Activated CD8-positive, alpha-beta memory T cell treated with anti-CD3 and anti-CD28 coated beads for 36 hours (primary cell): ENCODE measurements at regions not wholly inside any gene's neighbourhood (a gene's known extent, or its start where the extent isn't known, plus 50 kb on each side); places are given as distances from the start of the nearest gene placed in this dataset.

ENCODE experiments used
- CTCF ChIA-PET: fragments of 350-600 bp; sonication (Branson Sonifier 250); formaldehyde crosslinking; loops from one replicate; lab custom pipeline; 2021; ENCODE audit warnings: antibody characterized with exemption; lab: Charles Lee
- POLR2A ChIA-PET: fragments of 350-600 bp; sonication (Branson Sonifier 250); formaldehyde crosslinking; loops from one replicate; lab custom pipeline; 2021; ENCODE audit warnings: antibody characterized with exemption; lab: Charles Lee

DNA sequence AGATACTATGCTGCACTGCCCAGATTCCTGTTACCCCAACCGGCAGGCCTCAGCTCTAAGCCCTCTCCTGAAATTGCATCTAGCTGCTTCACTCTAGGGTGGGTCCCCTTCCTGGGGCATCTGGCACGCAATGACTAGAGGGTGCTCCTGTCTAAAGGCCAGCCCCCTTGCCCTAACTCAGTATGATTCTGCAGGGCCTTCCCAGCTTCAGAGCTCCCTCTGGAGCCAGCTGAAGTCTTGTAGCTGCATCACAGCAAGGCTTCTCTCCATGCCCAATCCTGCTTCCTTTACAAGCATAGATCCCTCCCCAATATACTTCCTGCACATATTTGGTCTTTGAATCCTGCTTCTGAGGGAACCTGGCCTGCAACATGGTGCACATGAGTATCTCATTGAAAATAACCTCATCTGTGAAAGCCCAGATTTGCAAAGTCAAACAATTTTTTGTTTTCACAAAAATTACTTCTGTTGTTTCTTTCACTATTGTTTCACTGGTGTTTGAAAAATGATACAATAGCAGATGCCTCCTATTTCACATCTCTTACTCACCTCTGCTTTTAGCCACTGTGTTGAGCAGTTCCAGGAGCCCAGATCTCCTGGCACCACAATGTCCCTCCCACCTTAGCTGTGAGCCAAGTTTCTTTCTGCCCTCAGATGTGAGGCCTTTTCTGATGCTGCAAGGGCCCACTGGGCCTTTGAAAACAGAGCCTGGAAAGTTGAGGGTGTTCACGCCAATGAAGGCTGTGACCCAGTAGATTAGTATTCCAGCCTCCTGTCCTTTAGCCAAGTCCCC lies 169.5 kb upstream of the EGLN3 start:
- CTCF ChIA-PET, result no interaction called here
- POLR2A ChIA-PET, result no interaction called here

GRCh38 chr14:34119107-34119858 lies 168.4 kb upstream of the EGLN3 start:
- CTCF ChIA-PET, result no interaction called here
- POLR2A ChIA-PET, result no interaction called here

DNA sequence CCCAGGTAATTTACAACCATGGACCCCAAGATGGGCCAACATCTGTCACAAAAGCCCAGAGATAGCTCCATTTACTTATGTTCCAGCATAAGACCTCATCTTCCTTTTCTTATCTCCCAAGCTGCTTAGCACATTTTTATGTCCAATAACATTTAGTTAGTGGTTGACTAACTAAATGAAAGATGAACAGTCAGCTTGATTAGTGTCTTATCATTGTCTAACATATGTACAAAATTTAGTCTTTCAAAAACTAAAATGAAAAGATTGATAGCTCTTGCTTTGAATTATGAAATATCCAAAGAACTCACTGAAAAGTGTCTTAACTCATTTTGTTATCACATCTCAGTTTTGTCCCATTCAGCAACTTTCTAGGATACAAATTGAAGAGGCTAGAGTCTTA lies 163.1 kb upstream of the EGLN3 start:
- CTCF ChIA-PET, result no interaction called here
- POLR2A ChIA-PET, result no interaction called here

- ChIA-PET POLR2A (no interaction called here), CTCF (no interaction called here)
Measured at GRCh38 chr14:34113005-34113511, 162.2 kb upstream of the EGLN3 start.

- ChIA-PET CTCF (no interaction called here), POLR2A (no interaction called here)
Measured at GRCh38 chr14:34111953-34112352, 161.1 kb upstream of the EGLN3 start.

GRCh38 chr14:34111505-34111904 lies 160.6 kb upstream of the EGLN3 start:
- ChIA-PET POLR2A (no interaction called here), CTCF (no interaction called here)

GRCh38 chr14:34110531-34110930 lies 159.7 kb upstream of the EGLN3 start:
- CTCF ChIA-PET, result no interaction called here
- POLR2A ChIA-PET, result no interaction called here

DNA sequence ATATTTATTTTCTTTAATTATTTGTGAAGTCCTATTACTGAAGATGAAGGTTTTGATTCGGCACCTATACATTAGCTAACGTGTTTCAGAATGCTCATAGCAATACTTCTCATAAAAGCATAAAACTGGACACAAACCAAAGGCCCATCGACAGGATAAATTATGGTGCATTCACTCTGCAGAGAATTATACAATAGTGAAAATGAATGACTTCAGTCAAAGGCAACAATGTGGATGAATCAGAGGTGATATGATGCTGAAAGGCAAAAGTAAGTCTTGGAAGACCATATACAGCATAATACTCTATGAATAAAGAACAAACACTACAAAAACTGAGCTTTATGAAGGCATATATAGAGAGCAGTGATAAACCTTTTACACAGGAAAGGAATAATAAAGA lies 156.6 kb upstream of the EGLN3 start:
- POLR2A ChIA-PET, result no interaction called here
- CTCF ChIA-PET, result no interaction called here

GRCh38 chr14:34106310-34106709 lies 155.4 kb upstream of the EGLN3 start:
- CTCF ChIA-PET, result no interaction called here
- POLR2A ChIA-PET, result no interaction called here

GRCh38 chr14:34104489-34105397 lies 153.9 kb upstream of the EGLN3 start:
- ChIA-PET POLR2A (no interaction called here), CTCF (no interaction called here)

GRCh38 chr14:34103176-34103575 lies 152.3 kb upstream of the EGLN3 start:
- ChIA-PET CTCF (no interaction called here), POLR2A (no interaction called here)

DNA sequence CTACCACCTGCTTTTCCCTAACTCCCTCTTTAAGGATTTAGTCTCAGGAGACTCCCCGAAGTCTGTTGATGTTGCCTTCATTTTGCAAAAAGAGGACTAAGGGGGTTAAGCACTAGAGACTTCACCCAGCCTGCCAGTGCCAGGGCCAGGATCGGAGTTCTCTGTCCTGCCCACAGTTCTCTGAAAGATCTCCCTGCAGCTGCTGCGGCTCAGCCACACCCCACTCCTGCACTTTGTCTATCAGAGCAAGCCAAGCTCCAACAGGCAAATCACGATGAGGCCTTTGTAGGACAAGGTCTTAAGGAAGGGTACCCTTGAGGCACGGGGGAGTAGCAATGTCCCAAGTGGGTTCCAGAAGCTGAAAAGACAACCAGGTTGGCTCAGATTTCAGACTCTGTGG lies 148.8 kb upstream of the EGLN3 start:
- ChIA-PET CTCF (no interaction called here), POLR2A (no interaction called here)

- ChIA-PET POLR2A (no interaction called here), CTCF (no interaction called here)
Measured at GRCh38 chr14:34098985-34099349, 148.1 kb upstream of the EGLN3 start.

DNA sequence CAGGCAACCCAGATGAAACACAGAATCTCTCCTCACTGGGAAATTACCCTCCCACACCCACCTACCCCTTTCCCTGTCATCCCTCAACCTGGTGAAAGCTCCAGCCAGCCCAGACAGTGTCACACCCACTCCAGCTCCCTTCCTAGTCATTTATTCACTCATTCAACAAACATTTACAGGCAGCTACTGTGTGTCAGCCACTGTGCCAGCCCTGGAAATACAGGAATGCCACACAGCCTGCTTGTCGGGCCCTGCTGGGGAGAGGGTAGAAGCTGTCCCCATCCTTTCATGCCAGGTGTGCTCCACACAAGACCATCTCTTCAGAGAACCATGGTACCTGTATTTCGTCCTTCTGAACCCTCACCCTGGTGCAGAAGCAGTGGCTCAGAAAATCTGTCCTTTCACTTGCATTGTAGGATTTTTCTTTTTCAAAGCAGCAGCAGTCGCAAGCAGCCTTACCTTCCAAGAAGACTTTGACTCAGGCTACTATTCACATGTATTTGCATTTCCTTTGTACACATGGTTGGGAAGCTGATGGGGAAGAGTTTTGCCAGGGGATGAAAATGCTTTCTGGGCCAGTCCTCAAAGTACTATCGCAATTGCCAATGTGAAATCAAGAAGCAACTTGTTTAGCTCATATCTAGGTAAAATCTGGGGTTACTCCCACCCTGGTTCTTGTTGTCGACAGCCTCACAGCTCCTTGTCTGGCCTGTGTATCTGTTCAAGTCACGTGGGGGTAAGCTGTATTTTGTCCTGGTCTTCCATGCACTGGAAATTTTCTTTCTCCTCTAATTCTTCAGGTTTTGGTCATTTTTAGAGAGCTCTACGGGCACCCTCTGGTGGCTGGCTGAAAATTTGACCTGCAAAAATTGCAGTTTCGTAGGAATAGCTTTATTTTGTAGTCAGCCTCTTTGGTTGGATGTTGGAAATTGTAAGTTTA lies 147.4 kb upstream of the EGLN3 start:
- POLR2A ChIA-PET, result no interaction called here

DNA sequence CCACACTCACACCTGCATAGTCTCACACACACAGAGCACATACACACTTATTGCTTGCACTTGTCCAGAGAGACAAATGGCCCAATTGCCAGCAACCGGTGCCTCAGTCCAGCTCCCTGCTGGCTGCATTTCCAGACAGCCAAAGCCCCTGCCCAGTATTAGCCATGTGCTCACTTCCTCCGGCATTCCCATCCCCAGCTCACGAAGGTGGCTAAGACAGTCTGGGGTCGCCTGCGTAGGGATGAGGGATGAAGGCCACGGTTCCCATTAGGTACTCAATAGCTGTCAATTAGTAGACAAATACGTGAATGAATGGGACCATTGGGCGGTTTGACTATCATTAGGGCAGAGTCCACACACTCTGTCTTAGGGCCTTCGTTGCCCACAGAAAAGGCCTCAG lies 146.8 kb upstream of the EGLN3 start:
- POLR2A ChIA-PET, result no interaction called here

More for the DNA sequence above, 147.4 kb upstream of the EGLN3 start:
- CTCF ChIA-PET, result no interaction called here

DNA sequence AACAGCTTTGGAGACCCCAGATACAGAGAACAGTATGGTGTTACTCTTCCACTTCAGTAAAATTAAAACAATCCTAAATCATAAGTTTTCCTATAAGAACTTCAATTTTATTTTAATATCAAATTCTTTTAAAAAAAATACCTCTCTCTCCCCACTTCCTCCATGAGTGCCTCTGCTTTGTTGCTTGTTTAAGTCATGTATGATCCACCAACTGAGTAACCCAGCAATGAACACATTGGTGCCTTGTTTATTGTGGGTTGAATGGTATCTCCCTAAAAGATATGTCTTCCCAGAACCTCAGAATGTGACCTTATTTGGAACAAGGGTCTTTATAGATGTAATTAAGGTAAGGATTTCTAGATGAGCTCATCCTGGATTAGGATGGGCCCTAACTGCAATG lies 143.5 kb upstream of the EGLN3 start:
- POLR2A ChIA-PET, result interaction anchor here (0.5 kb wide), 1 partner anchor 1221 kb away, joined by 3 read pairs; no protein-coding TSS in a partner anchor
- CTCF ChIA-PET, result no interaction called here

More for the DNA sequence above, 146.8 kb upstream of the EGLN3 start:
- CTCF ChIA-PET, result no interaction called here

- POLR2A ChIA-PET, result no interaction called here
- CTCF ChIA-PET, result no interaction called here
Measured at GRCh38 chr14:34093883-34094282, 143.0 kb upstream of the EGLN3 start.

GRCh38 chr14:34090451-34090850 lies 139.6 kb upstream of the EGLN3 start:
- CTCF ChIA-PET, result no interaction called here
- POLR2A ChIA-PET, result no interaction called here

DNA sequence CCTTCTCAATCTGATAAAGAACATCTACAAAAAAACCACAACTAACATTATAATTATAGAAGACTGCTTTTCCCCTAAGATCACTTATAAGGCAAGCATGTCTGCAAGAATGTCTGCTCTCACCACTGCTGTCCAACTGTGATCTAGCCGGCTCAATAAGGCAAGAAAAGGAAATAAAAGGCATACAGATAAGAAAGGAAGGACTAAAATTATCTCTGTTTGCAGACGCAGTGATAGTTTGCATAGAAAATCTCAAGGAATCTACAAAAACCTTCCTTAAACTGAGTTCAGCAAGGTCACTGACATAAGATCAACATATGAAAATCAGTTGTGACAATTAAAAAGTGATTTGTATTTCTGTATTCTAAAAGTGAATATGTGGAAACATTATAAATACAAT lies 138.0 kb upstream of the EGLN3 start:
- CTCF ChIA-PET, result no interaction called here
- POLR2A ChIA-PET, result no interaction called here
